ENCODE measurements at regions not wholly inside any gene's neighbourhood (a gene's known extent, or its start where the extent isn't known, plus 50 kb on each side); places are given as distances from the start of the nearest gene placed in this dataset.
"Not testable (repeated sequence)": the region's sequence is repeated elsewhere in the genome, so short reads cannot be mapped to it uniquely, and the experiment has no call there.

GRCh38 chr7:112579388-112579787 lies 98.6 kb downstream of the LSMEM1 start:
- DNase-seq, result no peak
- no peak overlapping the region for H3K27ac ChIP-seq
- H3K9me3 ChIP-seq, result no peaks in the 10 kb centered on the region
- H3K4me1 ChIP-seq, result no peaks in the 10 kb centered on the region
- intact Hi-C loops (cut with DNase I; ENCODE audit: low total_unique reads), result no loop called here
- H3K4me3 ChIP-seq, result no peak overlapping the region
- no peaks in the 10 kb centered on the region for H3K27me3 ChIP-seq
- H3K36me3 ChIP-seq (ENCODE audit: low read depth, missing control alignments), result no peaks in the 10 kb centered on the region
- TF ChIP-seq CTCF (IDR thresholded peaks at IDR 0.05), result no peak
- no peak for TF ChIP-seq POLR2A (IDR thresholded peaks at IDR 0.05)
- 86 to 91% methylated on average over 4 of the region's 4 CpGs for WGBS, 2 donors

- Histone ChIP-seq H3K4me1 (no peaks in the 10 kb centered on the region), H3K36me3 (ENCODE audit: low read depth, missing control alignments) (no peaks in the 10 kb centered on the region), H3K9me3 (no peaks in the 10 kb centered on the region), H3K27ac (no peak overlapping the region), H3K27me3 (no peaks in the 10 kb centered on the region), H3K4me3 (no peak overlapping the region)
- intact Hi-C loops (cut with DNase I; ENCODE audit: low total_unique reads), result no loop called here
- 59 to 70% methylated on average over 5 of the region's 5 CpGs for WGBS, 2 donors
- TF ChIP-seq POLR2A (IDR thresholded peaks at IDR 0.05), result no peak
- DNase-seq, result no peak
Measured at GRCh38 chr7:112580717-112581435, 100.1 kb downstream of the LSMEM1 start.

- TF ChIP-seq POLR2A (IDR thresholded peaks at IDR 0.05), result no peak
- TF ChIP-seq CTCF (IDR thresholded peaks at IDR 0.05), result no peak
- H3K4me3 ChIP-seq, result no peak overlapping the region
- no peaks in the 10 kb centered on the region for H3K27me3 ChIP-seq
- DNase-seq, result no peak
- H3K27ac ChIP-seq, result no peak overlapping the region
- H3K9me3 ChIP-seq, result no peaks in the 10 kb centered on the region
- H3K36me3 ChIP-seq (ENCODE audit: low read depth, missing control alignments), result no peaks in the 10 kb centered on the region
- intact Hi-C loops (cut with DNase I; ENCODE audit: low total_unique reads), result no loop called here
- H3K4me1 ChIP-seq, result no peaks in the 10 kb centered on the region
Measured at GRCh38 chr7:112581529-112581928, 100.7 kb downstream of the LSMEM1 start.

GRCh38 chr7:112584290-112584689 lies 103.5 kb downstream of the LSMEM1 start:
- no peaks in the 10 kb centered on the region for H3K4me1 ChIP-seq
- intact Hi-C loops (cut with DNase I; ENCODE audit: low total_unique reads), result no loop called here
- H3K36me3 ChIP-seq (ENCODE audit: low read depth, missing control alignments), result no peaks in the 10 kb centered on the region
- H3K27me3 ChIP-seq, result no peaks in the 10 kb centered on the region
- 71 to 75% methylated on average over 2 of the region's 2 CpGs for WGBS, 2 donors
- no peak for DNase-seq
- TF ChIP-seq POLR2A (IDR thresholded peaks at IDR 0.05) (no peak), CTCF (IDR thresholded peaks at IDR 0.05) (no peak)
- no peaks in the 10 kb centered on the region for H3K9me3 ChIP-seq
- H3K27ac ChIP-seq, result no peak overlapping the region
- no peak overlapping the region for H3K4me3 ChIP-seq

GRCh38 chr7:112587504-112587903 lies 106.7 kb downstream of the LSMEM1 start:
- 91% methylated on average over 4 of the region's 4 CpGs for WGBS, 2 donors
- H3K4me3 ChIP-seq, result no peak overlapping the region
- H3K27ac ChIP-seq, result no peak overlapping the region
- DNase-seq, result no peak
- intact Hi-C loops (cut with DNase I; ENCODE audit: low total_unique reads), result no loop called here
- TF ChIP-seq CTCF (IDR thresholded peaks at IDR 0.05) (no peak), POLR2A (IDR thresholded peaks at IDR 0.05) (no peak)
- no peaks in the 10 kb centered on the region for H3K9me3 ChIP-seq
- H3K27me3 ChIP-seq, result no peaks in the 10 kb centered on the region
- no peaks in the 10 kb centered on the region for H3K36me3 ChIP-seq (ENCODE audit: low read depth, missing control alignments)
- no peaks in the 10 kb centered on the region for H3K4me1 ChIP-seq

GRCh38 chr7:112592565-112593263 lies 111.9 kb downstream of the LSMEM1 start:
- H3K36me3 ChIP-seq (ENCODE audit: low read depth, missing control alignments); intact Hi-C loops (cut with DNase I; ENCODE audit: low total_unique reads); H3K4me3 ChIP-seq; H3K9me3 ChIP-seq; H3K4me1 ChIP-seq; DNase-seq; H3K27me3 ChIP-seq; H3K27ac ChIP-seq: not testable (repeated sequence)
- 63 to 80% methylated on average over 4 of the region's 4 CpGs for WGBS, 2 donors

Measured in testis (tissue), 2 donors.